K562 (cell line): ENCODE measurements at regions not wholly inside any gene's neighbourhood (a gene's known extent, or its start where the extent isn't known, plus 50 kb on each side); places are given as distances from the start of the nearest gene placed in this dataset.

Experiments used
- ATAC-seq: fragments of 200-7000 bp; cut with Tn5 transposase; 3 replicates; pipeline ENCODE4 v1.9.1; 2020; ENCODE audit warnings: moderate library complexity
- BruUV-seq: library from RNA; stranded (reverse); fragments of 400-500 nt; replicated peaks from 2 replicates; lab custom pipeline; 2021; lab: Mats Ljungman, UMichigan
- CTCF ChIA-PET: fragments of 300-600 bp; formaldehyde crosslinking; extraction: SDS; loops from one replicate; lab custom pipeline; 2021; ENCODE audit warnings: low intra/inter-chr PET ratio; lab: Yijun Ruan, JAX
- POLR2A ChIA-PET: fragments of 300-600, 350-650 bp; sonication (Branson Sonifier 250); formaldehyde crosslinking; extraction: SDS; loops from one replicate; lab custom pipeline; 2021; ENCODE audit warnings: antibody characterized with exemption, inconsistent platforms; lab: Yijun Ruan, JAX
- DNase-seq, 4 experiments: peaks; one replicate each; pipeline versions ENCODE4 v3.0.0 to v3.0.0-alpha.2; 2011 to 2018; ENCODE audit warnings: low spot score in 3 of 4, mixed read lengths in 3 of 4; ENCODE audit errors: extremely low read depth in 1 of 4
- FAIRE-seq: peaks from 2 replicates; lab custom pipeline; 2011; peaks lifted over from hg19 to GRCh38; lab: Jason Lieb, UNC
- H2AFZ ChIP-seq: 2 replicates; pipeline ENCODE4 v1.6.0; 2011; ENCODE audit warnings: low read depth, low read length, control low read depth, inconsistent platforms
- H3K27ac ChIP-seq: fragments of 200-600 bp; 3 replicates; pipeline ENCODE4 v1.8.0; 2011; ENCODE audit warnings: low read depth, mild to moderate bottlenecking, control low read depth, inconsistent platforms, low read length, moderate library complexity, mixed read lengths; ENCODE audit errors: extremely low read depth
- H3K27me3 ChIP-seq, 2 experiments: fragments of 300-600 bp in 1 of 2; 2 replicates in 1 of 2; 3 replicates in 1 of 2; pipeline versions ENCODE4 v1.6.0 to v1.8.0; 2011; ENCODE audit warnings: inconsistent platforms in 2 of 2, low read length in 2 of 2, mild to moderate bottlenecking in 1 of 2, mixed read lengths in 1 of 2, moderate library complexity in 1 of 2; ENCODE audit not compliant: control insufficient read depth in 2 of 2, insufficient read depth in 2 of 2
- H3K36me3 ChIP-seq: fragments of 300-600 bp; 3 replicates; pipeline ENCODE4 v1.8.0; 2011; ENCODE audit warnings: mild to moderate bottlenecking, low read length, inconsistent platforms; ENCODE audit not compliant: control insufficient read depth, insufficient read depth
- H3K4me1 ChIP-seq, 2 experiments: fragments of 200-600 bp in 1 of 2; replicated peaks in 1 of 2; 2 replicates in 1 of 2; 3 replicates in 1 of 2; pipeline versions ENCODE4 v1.5.1 to v1.8.0; 2011; ENCODE audit warnings: inconsistent platforms in 2 of 2, low read length in 2 of 2, mild to moderate bottlenecking in 1 of 2, mixed read lengths in 1 of 2, moderate library complexity in 1 of 2; ENCODE audit not compliant: control insufficient read depth in 2 of 2, insufficient read depth in 2 of 2
- H3K4me2 ChIP-seq: 2 replicates; pipeline ENCODE4 v1.6.1; 2011; ENCODE audit warnings: low read length, control low read depth, inconsistent platforms, mixed read lengths; ENCODE audit not compliant: insufficient read depth
- H3K4me3 ChIP-seq: fragments of 200-600 bp; sonication (generic), shearing (Covaris generic); 2 replicates; pipeline ENCODE4 v1.5.1; 2016; ENCODE audit warnings: control low read depth, inconsistent platforms
- H3K79me2 ChIP-seq: fragments of 200-600 bp; 3 replicates; pipeline ENCODE4 v1.8.0; 2011; ENCODE audit warnings: low read length, inconsistent platforms; ENCODE audit not compliant: control insufficient read depth, insufficient read depth
- H3K9ac ChIP-seq, 2 experiments: 2 replicates each; pipeline versions ENCODE4 v1.6.0 to v1.6.1; 2011; ENCODE audit warnings: low read depth in 2 of 2, low read length in 2 of 2, control low read depth in 1 of 2, inconsistent platforms in 1 of 2, mild to moderate bottlenecking in 1 of 2, mixed read lengths in 1 of 2; ENCODE audit not compliant: insufficient read depth in 1 of 2
- H3K9me1 ChIP-seq: one replicate; pipeline ENCODE4 v1.6.0; 2011; ENCODE audit warnings: inconsistent platforms, mild to moderate bottlenecking, low read length, moderate library complexity; ENCODE audit not compliant: control insufficient read depth, insufficient read depth
- H3K9me3 ChIP-seq: replicated peaks from 2 replicates; pipeline ENCODE4 v1.5.1; 2011; ENCODE audit warnings: low read depth, low read length, inconsistent platforms; ENCODE audit not compliant: control insufficient read depth, insufficient read depth
- H4K20me1 ChIP-seq: replicated peaks from 2 replicates; pipeline ENCODE4 v1.6.1; 2011; ENCODE audit warnings: low read length, inconsistent platforms, mixed read lengths; ENCODE audit not compliant: control insufficient read depth, insufficient read depth
- ELK1 ChIP-seq: sonication (generic); formaldehyde crosslinking; IDR thresholded peaks from 2 replicates; pipeline ENCODE4 v1.8.1; 2022; ENCODE audit warnings: missing genetic modification reagents
- MAFF ChIP-seq: IDR thresholded peaks from 2 replicates; pipeline ENCODE4 v1.6.1; 2012; ENCODE audit warnings: low read length, improper control_type of control experiment
- MAFG ChIP-seq: fragments of 450-650 bp; conservative IDR thresholded peaks from 2 replicates; pipeline ENCODE4 v1.6.1; 2016; ENCODE audit warnings: missing genetic modification characterization, missing compliant biosample characterization
- MAFK ChIP-seq: IDR thresholded peaks from 2 replicates; pipeline ENCODE4 v1.6.1; 2011; ENCODE audit warnings: low read length, improper control_type of control experiment
- MEF2A ChIP-seq: IDR thresholded peaks from 2 replicates; pipeline ENCODE4 v1.6.1; 2011; ENCODE audit warnings: low read depth, mild to moderate bottlenecking, low read length, moderate library complexity; ENCODE audit not compliant: control insufficient read depth
- NFIX ChIP-seq: fragments of 250-450 bp; sonication (Bioruptor Pico); IDR thresholded peaks from 2 replicates; pipeline ENCODE4 v1.4.0; 2020; ENCODE audit warnings: low read depth, mild to moderate bottlenecking, moderate library complexity
- RBM17 ChIP-seq: fragments of 200-400 bp; formaldehyde crosslinking; IDR thresholded peaks from 2 replicates; pipeline ENCODE4 v1.6.1; 2017; ENCODE audit warnings: low read depth, mild to moderate bottlenecking, low read length, borderline replicate concordance
- ZNF121 ChIP-seq: sonication (generic); formaldehyde crosslinking; conservative IDR thresholded peaks from 2 replicates; pipeline ENCODE4 v1.8.0; 2022; ENCODE audit warnings: missing genetic modification reagents
- ZNF316 ChIP-seq: fragments of 450-650 bp; IDR thresholded peaks from 2 replicates; pipeline ENCODE4 v1.6.1; 2016
- in situ Hi-C: fragments of 300-500 bp; cut with MboI; formaldehyde crosslinking; loops from 4 replicates; pipeline ENCODE4 v1.15.0; 2018; ENCODE audit warnings: inconsistent platforms, mixed read lengths
- intact Hi-C: fragments of 100-400 bp; cut with micrococcal nuclease; formaldehyde crosslinking; loops from 2 replicates; pipeline ENCODE4 v1.14.2; 2022
- TF ChIP-seq, protein P1 (sequence below): fragments of 450-650 bp; formaldehyde crosslinking; IDR thresholded peaks from 2 replicates; pipeline ENCODE4 v1.4.0; 2020; ENCODE audit warnings: mild to moderate bottlenecking, mixed read lengths

GRCh38 chr13:58592052-58592451 is 960.5 kb downstream of the PCDH17 start:
- ATAC-seq, result no peak
- ChIA-PET CTCF (no interaction called here), POLR2A (no interaction called here)
- no peak for DNase-seq
- no peaks in the 10 kb centered on the region for H3K4me1 ChIP-seq
- no peak overlapping the region for H3K27ac ChIP-seq
- intact Hi-C loops (no loop called here), in situ Hi-C loops (no loop called here)
- BruUV-seq, result no TSS peak
- no peaks in the 10 kb centered on the region for H3K79me2 ChIP-seq
- no peaks in the 10 kb centered on the region for H4K20me1 ChIP-seq
- H3K36me3 ChIP-seq, result no peaks in the 10 kb centered on the region
- H3K9me1 ChIP-seq, result no peaks in the 10 kb centered on the region
- no peaks in the 10 kb centered on the region for H3K27me3 ChIP-seq
- no peaks in the 10 kb centered on the region; the same call in 1 of the 2 replicates for H3K9me3 ChIP-seq
- no peak for FAIRE-seq
- H3K4me3 ChIP-seq, result no peak overlapping the region
- H2AFZ ChIP-seq, result no peak overlapping the region
- no peak overlapping the region for H3K9ac ChIP-seq
- no peak overlapping the region for H3K4me2 ChIP-seq
- TF ChIP-seq, protein P1, sequence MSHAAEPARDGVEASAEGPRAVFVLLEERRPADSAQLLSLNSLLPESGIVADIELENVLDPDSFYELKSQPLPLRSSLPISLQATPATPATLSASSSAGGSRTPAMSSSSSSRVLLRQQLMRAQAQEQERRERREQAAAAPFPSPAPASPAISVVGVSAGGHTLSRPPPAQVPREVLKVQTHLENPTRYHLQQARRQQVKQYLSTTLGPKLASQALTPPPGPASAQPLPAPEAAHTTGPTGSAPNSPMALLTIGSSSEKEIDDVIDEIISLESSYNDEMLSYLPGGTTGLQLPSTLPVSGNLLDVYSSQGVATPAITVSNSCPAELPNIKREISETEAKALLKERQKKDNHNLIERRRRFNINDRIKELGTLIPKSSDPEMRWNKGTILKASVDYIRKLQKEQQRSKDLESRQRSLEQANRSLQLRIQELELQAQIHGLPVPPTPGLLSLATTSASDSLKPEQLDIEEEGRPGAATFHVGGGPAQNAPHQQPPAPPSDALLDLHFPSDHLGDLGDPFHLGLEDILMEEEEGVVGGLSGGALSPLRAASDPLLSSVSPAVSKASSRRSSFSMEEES (CRISPR knock-in tag), result no peak
- TF ChIP-seq MEF2A (no peak), ZNF316 (peak; percentile 53), MAFG (tag) (peak; percentile 29; the same call in 1 of the 2 replicates), NFIX (no peak), MAFF (peak; percentile 41; the same call in 1 of the 2 replicates), RBM17 (no peak), ELK1 (CRISPR knock-in tag) (no peak), ZNF121 (CRISPR knock-in tag) (no peak), MAFK (peak; percentile 44; the same call in 1 of the 2 replicates)
